ENCODE measurements at regions not wholly inside any gene's neighbourhood (a gene's known extent, or its start where the extent isn't known, plus 50 kb on each side); places are given as distances from the start of the nearest gene placed in this dataset.

- no peak for DNase-seq (ENCODE audit: low read depth, low spot score)
- H3K27ac ChIP-seq: no peak overlapping the region
Measured at GRCh38 chr5:6831678-6832671, 118.7 kb downstream of the TENT4A start.

GRCh38 chr5:6832994-6833393 is 119.8 kb downstream of the TENT4A start:
- no peak overlapping the region for H3K27ac ChIP-seq
- DNase-seq (ENCODE audit: low read depth, low spot score): no peak

GRCh38 chr5:6833406-6833805 is 120.2 kb downstream of the TENT4A start:
- H3K27ac ChIP-seq: no peak overlapping the region
- no peak for DNase-seq (ENCODE audit: low read depth, low spot score)

GRCh38 chr5:6837095-6837494 is 123.9 kb downstream of the TENT4A start:
- H3K27ac ChIP-seq: no peak overlapping the region
- DNase-seq (ENCODE audit: low read depth, low spot score): no peak

GRCh38 chr5:6837519-6838110 is 124.4 kb downstream of the TENT4A start:
- H3K27ac ChIP-seq: no peak overlapping the region
- DNase-seq (ENCODE audit: low read depth, low spot score): no peak

- H3K27ac ChIP-seq: no peak overlapping the region
- no peak for DNase-seq (ENCODE audit: low read depth, low spot score)
Measured at GRCh38 chr5:6838736-6839135, 125.5 kb downstream of the TENT4A start.

- H3K27ac ChIP-seq: no peak overlapping the region
- DNase-seq (ENCODE audit: low read depth, low spot score): no peak
Measured at GRCh38 chr5:6840136-6840793, 127.0 kb downstream of the TENT4A start.

GRCh38 chr5:6843335-6843734 is 130.1 kb downstream of the TENT4A start:
- no peak overlapping the region for H3K27ac ChIP-seq
- no peak for DNase-seq (ENCODE audit: low read depth, low spot score)

GRCh38 chr5:6843821-6844220 is 130.6 kb downstream of the TENT4A start:
- no peak overlapping the region for H3K27ac ChIP-seq
- no peak for DNase-seq (ENCODE audit: low read depth, low spot score)

GRCh38 chr5:6845856-6846255 is 132.6 kb downstream of the TENT4A start:
- no peak for DNase-seq (ENCODE audit: low read depth, low spot score)
- H3K27ac ChIP-seq: no peak overlapping the region

- no peak for DNase-seq (ENCODE audit: low read depth, low spot score)
- H3K27ac ChIP-seq: no peak overlapping the region
Measured at GRCh38 chr5:6847870-6848269, 134.6 kb downstream of the TENT4A start.

GRCh38 chr5:6849316-6850105 is 136.3 kb downstream of the TENT4A start:
- DNase-seq (ENCODE audit: low read depth, low spot score): no peak

GRCh38 chr5:6850106-6850432 is 136.8 kb downstream of the TENT4A start:
- DNase-seq (ENCODE audit: low read depth, low spot score): no peak
- H3K27ac ChIP-seq: no peak overlapping the region

More at GRCh38 chr5:6849316-6850105, 136.3 kb downstream of the TENT4A start:
- no peak overlapping the region for H3K27ac ChIP-seq

- no peak for DNase-seq (ENCODE audit: low read depth, low spot score)
- no peak overlapping the region for H3K27ac ChIP-seq
Measured at GRCh38 chr5:6856653-6857052, 143.4 kb downstream of the TENT4A start.

- no peak for DNase-seq (ENCODE audit: low read depth, low spot score)
Measured at GRCh38 chr5:6858419-6858818, 145.2 kb downstream of the TENT4A start.

GRCh38 chr5:6859023-6859422 is 145.8 kb downstream of the TENT4A start:
- no peak for DNase-seq (ENCODE audit: low read depth, low spot score)
- H3K27ac ChIP-seq: no peak overlapping the region

More at GRCh38 chr5:6858419-6858818, 145.2 kb downstream of the TENT4A start:
- no peak overlapping the region for H3K27ac ChIP-seq

- no peak for DNase-seq (ENCODE audit: low read depth, low spot score)
- H3K27ac ChIP-seq: no peak overlapping the region
Measured at GRCh38 chr5:6859951-6860638, 146.9 kb downstream of the TENT4A start.

GRCh38 chr5:6861036-6861435 is 147.8 kb downstream of the TENT4A start:
- no peak for DNase-seq (ENCODE audit: low read depth, low spot score)
- H3K27ac ChIP-seq: no peak overlapping the region

GRCh38 chr5:6861667-6862066 is 148.4 kb downstream of the TENT4A start:
- H3K27ac ChIP-seq: no peak overlapping the region
- no peak for DNase-seq (ENCODE audit: low read depth, low spot score)

GRCh38 chr5:6862306-6862705 is 149.1 kb downstream of the TENT4A start:
- no peak for DNase-seq (ENCODE audit: low read depth, low spot score)

More at GRCh38 chr5:6862306-6862705, 149.1 kb downstream of the TENT4A start:
- no peak overlapping the region for H3K27ac ChIP-seq

Data from epithelial cell of prostate (primary cell).